ENCODE measurements at regions not wholly inside any gene's neighbourhood (a gene's known extent, or its start where the extent isn't known, plus 50 kb on each side); places are given as distances from the start of the nearest gene placed in this dataset.
"Not testable (repeated sequence)": the region's sequence is repeated elsewhere in the genome, so short reads cannot be mapped to it uniquely, and the experiment has no call there.

DNA sequence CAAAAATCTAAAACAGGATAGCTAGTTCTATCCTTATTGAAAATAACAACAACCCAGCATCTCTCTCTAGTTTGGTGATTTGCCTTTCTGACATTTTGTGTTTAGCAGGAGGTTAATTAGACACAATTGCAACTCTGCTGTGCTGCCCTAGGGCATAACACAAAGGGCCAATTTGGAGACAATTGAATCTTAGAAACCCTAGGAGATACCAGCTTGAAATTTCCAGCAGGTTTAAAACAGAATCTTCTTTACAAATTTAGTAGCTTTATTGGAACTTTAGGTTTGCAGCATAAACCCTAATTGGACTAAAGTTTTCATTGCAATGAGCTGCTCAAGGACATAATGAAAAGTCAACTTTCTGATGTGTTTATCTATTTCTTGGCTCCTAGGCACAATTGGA lies 166.7 kb upstream of the FER start:
- no peak for DNase-seq

DNA sequence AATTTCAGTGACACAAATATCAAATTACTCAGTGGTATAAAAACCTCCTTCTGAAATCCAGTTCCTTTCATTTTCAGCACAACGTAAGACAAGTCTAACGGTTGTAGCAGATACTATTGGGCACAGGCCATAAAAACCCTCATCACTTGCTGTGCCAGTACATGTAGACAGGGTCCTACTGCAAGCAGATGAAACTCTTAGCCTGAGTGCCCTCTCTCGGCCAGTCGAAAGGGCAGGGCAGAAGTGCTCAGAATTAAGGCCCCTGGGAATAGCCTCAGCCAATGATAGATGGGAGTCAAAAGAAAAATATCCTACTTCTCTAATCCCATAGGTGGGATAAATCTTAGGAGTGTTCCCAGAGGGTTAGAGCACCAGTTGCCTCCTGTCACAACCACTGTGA lies 168.5 kb upstream of the FER start:
- DNase-seq, result no peak

DNA sequence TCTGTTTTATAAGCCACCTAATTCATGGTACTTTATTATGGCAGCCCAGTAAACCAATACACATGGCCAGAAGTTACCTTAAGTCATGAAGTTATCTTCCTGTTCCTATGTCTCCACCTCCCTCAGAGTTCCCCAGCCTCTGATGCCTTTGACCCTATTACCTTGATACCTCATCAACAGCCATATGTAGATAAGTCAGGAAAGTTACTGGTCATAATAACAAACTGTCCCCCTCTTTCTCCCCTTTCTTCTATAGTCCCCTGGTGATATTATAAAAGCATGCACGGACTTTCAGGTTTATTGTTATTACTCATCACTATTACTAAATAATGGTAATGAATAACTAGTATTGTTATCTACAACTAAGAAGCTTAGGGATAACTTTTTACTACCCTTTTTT lies 168.9 kb upstream of the FER start:
- DNase-seq, result no peak

DNA sequence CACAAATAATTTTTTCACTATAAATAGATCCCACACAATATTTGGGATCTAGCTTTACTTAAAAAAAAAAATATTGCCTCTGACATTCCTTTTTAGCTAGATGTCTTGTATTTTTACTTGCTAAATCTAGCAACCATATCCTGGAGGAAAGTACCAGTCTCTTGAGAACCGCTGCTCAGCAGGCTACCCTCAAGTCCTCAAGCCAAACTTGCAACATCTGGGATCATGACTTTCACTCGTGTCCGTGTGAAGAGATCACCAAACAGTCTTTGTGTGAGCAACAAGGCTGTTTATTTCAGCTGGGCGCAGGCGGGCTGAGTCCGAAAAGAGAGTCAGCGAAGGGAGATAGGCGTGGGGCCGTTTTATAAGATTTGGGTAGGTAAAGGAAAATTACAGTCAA lies 180.3 kb upstream of the FER start:
- no peak for DNase-seq

DNA sequence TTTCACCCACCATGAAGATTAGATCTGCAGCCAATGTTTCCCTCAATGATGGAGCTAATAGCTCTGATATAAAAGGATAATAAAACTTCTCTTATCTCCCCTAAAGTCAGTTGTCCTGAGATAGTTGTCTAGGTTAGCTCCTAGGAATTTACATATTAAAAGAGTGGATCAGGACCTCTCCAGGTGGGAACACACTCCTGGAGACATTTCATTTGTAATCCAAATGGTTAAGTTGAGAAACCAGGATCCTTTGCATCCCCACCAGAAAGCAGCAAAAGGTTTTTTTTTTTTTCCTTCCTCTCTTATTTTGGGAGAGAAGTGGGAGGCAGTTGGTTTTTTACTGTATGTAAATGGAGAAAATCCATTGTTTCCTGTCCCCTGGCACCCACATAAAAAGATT lies 182.5 kb upstream of the FBXL17 start:
- DNase-seq, result no peak

DNA sequence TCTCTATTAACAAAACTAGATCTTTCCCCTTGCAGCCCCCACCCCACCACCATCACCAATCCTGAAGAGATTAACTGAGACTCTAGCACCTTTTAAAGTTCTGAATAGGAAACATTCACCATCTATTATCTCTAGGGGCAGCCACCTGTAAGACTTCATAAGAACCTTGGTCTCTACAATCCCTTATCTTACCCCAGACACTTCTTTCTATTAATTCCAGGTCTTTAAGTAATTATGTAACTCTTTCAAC lies 180.2 kb upstream of the FBXL17 start:
- no peak for DNase-seq

DNA sequence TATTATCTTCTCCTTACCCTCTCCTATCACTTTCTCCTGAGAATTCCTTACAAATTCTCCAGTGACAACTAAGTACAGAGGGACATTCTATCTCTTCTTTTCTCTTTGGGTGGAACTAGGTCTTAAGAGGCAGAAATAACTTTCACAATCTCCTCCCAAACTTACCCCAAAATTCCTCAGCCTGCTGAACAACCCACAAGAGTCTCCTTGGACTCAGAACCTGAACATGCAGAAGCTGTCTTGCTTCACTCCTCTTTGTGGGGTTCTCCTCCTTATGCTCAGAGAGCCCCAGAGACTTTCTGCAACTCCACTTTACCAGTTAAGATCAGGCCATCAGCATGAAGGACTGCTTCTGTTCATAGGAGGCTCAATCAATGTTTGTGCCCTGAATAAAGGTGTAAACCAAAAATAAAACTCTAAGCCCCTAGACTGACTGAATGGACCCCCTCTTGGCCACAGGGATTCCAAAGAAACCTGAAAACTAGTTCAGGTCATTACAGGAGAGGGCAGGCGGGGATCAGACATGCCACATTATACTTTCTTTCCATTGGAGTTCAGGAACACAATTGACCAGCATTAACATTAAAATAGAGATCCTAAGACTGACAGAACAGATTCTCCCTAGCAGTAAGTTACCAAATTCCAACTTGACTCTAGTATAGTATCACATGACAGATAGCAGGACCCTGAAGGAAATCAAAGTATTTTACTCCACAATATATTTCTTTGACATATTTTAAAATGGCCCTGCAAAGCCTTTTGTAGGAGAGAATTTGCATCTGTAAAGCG lies 179.7 kb upstream of the FBXL17 start:
- DNase-seq, result no peak

DNA sequence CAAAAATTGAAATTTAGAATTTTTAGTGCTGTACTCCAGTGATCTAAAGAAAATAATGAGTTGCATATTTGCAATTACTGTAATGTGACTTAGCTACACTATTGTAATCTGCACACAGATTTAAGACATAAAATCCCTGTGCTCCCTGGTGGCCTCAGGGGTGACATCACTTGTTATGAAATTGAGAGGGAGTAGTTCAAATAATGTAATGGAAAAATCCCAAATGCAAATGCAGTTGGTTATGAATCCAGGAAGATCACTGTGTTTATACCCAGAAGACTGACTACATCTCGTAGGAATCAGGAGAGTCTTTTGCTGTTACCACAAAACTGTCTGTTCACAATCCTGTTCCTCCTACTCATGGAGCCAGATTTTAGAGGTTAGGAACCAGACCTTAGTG lies 178.7 kb upstream of the FBXL17 start:
- DNase-seq, result no peak

DNA sequence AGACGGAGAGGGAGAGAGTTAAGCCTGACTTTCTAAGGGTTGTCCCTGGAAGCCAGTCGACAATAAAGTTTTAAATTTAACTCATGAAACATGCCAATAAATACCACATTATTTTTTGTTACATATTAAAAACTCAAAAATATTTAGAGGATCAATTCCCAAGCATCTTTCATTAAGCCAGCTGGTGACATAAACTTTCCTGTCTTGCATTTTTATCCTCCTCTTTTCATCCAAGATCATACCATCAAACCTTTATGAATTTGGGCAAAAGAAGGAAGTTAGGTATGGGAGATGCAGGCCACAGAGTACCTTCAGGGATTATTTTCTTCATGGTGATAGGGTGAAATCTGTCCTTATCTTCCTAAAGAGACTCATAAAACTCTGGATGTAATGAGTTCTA lies 178.3 kb upstream of the FBXL17 start:
- DNase-seq, result no peak

DNA sequence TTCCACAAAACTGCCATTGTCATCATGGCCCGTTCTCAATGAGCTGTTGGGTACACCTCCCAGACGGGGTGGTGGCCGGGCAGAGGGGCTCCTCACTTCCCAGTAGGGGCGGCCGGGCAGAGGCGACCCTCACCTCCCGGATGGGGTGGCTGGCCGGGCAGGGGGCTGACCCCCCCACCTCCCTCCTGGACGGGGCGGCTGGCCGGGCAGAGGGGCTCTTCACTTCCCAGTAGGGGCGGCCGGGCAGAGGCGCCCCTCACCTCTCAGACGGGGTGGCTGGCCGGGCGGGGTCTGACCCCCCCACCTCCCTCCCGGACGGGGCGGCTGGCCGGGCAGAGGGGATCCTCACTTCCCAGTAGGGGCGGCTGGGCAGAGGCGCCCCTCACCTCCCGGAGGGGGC lies 176.9 kb upstream of the FBXL17 start:
- not testable (repeated sequence) for DNase-seq

DNA sequence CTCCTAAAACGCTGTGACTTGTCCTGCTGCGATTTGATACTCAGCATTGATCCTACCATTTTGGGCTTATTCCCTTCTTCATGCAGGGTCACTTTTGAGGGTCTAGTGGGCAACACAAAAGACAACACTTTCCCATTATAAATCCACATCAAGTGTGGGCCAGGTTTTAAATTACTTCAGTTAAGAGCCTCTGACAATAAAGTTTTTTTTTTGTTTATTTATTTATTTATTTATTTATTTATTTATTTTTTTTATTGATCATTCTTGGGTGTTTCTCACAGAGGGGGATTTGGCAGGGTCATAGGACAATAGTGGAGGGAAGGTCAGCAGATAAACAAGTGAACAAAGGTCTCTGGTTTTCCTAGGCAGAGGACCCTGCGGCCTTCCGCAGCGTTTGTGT lies 176.2 kb upstream of the FBXL17 start:
- not testable (repeated sequence) for DNase-seq

DNA sequence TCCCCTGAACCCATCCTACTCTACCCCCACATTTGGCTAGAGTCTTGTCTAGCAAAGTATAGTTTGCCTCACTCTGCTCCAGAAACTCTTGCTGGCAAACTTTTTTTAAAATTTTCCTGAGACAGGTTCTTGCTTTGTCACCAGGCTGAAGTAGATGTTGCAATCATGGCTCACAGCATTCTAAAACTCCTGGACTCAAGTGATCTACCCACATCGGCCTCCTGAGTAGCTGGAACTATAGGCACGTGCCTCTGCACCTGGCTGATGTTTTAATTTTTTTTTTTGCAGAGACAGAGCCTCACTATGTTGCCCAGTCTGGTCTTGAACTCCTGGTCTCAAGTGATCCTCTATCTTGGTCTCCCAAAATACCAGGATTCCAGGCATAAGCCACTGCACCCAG lies 175.8 kb upstream of the FBXL17 start:
- no peak for DNase-seq

DNA sequence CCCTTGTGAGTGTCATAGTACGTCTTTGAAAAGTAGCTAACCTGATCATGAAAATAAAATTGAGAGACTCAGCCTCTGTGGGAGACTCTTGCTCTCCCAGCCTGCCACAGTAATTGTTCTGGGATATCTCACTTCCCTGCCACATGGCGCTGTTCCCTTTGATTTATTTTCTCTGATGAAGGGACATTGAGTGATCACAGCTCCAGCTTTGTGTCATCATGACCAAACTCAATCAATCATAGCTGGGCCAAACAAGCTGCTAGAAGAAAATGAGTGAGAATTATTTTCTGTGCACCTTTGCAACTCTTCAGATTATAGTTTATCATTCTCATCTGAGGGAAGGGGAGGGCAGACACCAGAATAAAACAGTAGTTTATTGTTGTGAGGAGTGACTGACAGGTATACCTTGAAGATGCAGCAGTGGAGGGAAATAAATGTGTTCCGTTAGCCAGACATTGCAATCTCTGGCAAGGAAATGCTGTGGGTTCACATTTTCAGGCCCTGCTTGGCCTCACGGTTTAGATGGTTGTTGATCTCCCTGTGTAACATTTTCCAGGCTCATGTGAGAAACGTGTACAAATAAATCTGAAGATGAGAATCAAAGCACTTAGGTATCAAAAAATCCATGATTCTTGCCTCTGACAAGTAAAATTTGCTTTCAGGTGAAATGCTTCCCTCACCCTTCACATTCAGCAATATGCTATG lies 174.7 kb upstream of the FBXL17 start:
- DNase-seq, result no peak

DNA sequence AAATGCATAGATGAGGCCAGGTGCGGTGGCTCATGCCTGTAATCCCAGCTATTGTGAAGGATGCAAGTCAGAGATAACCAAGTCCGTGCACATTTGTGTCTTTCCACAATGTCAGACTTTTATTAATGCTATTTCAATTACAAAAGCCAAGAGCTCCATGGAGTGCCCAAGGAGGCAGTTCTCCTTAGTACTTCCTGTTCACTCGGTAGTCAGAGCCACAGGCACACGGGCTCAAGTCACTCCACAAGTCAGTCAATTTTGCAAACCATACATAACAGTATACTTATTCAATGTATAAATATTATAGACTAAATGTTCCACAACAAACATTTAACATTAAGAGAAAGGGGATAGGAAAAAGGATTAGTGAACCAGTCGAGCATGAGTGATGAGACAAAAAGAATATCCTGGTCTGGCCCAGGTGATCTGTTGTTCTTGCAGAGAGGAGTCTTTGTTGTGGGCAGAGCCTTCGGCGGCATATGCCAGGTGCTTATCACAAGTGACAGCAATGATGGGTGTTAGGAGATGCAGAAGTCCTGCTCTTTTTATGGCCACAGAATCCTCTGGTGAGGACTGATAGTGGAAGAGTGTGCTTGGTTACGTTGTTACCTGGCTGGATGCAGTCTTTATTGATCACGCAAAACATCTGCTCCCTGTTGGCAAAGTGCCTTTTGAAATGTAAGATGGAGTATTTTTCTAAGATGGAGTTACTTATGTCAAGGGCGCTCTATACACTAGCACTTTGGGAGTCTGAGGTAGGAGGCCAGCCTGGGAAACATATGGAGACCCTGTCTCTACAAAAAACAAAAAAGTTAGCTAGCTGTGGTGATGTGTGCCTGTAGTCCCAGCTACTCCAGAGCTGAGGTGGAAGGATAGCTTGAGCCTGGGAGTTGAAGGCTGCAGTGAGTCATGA lies 167.0 kb upstream of the FBXL17 start:
- no peak for DNase-seq

DNA sequence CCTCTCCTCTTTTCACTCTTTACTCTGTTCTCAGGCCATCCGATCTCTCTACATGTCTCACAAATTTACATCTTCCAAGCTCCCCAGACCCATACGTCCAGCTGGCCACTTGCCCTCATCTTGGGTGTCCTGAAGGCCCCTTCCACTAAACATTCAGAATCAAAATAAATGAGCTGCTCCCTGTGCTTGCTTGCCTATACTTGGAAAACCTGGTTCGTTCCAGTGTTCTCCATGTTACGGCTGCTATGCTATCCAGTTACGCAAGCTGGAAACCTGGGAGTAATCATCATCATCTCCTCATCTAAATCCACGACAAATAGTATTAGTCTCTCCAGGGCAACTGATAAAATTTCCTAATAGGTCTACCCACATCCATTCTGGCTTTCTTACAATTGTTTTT lies 165.0 kb upstream of the FBXL17 start:
- DNase-seq, result no peak

DNA sequence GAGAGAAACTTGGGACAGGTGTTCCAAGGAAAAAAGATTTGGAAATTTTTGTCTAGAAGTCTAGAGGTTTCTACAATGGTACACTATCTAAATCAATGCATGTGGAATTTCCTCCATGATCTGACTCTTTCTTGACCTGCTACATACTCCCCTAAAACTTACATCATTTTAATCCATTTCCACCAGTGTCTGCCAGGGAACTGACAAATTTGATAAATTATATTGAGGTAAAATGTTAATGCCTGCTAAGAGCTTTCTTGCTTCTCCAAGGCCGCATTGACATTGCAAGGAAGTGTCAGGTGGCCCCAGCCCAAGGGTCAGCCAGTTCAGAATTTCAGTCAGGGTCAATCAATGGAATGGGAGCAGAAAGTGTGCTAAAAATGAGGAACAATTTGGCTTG lies 163.4 kb upstream of the FBXL17 start:
- DNase-seq, result no peak

DNA sequence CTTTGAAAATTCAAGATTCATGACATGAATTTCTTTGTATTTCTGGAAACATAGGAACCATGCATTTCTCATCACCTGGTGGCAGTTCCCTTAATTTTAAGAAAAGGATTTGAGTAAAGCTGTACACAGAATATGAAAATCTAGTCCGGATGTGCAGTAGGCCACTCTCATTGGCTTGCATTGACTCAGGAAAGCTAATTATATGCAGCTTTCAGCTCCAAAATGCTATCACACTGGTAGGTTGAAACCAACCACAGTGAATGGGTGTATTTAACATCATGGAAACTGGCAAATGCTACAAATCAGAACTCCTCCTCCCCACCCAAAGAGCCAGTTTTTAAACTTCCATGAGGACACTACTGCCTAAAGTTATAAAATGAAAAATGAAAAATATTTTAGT lies 161.6 kb upstream of the FBXL17 start:
- DNase-seq, result no peak

DNA sequence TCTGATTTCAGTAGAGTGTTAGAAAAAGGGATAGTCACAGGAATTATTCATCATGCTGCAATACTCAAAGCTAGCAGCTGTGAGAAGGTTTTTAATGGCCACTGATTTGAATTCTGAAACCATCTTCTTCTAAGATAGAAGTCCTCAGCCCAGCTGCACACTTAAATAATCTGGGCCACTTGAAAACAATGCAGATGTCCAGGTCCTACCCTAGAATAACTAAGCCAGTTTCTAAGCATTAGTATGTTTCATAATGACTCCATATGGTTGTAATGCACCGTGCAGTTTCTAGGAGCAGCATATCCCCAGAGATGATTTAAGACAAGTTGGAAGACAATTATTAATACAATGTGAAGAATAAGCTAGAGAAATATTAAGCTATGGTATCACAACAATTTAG lies 159.9 kb upstream of the FBXL17 start:
- DNase-seq, result no peak

DNA sequence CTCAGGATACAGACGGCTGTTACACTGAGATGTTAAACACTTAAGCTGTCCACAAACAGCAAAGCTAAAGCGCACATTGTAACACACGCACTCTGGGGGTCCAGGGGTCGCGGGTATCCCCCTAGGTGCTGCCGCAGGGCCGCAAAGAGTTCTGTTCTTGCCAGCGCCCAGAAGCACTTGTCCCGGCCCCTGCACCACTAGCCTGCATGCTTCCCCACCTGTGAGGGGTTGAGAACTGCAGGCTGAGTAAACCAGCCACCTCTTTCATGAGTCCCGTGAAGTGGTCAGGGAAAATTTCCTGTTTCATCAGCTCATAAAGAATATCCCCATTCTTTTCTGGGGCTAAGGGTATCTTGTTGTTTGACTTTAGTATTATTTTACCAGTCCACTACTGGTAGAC lies 154.4 kb upstream of the FBXL17 start:
- no peak for DNase-seq

DNA sequence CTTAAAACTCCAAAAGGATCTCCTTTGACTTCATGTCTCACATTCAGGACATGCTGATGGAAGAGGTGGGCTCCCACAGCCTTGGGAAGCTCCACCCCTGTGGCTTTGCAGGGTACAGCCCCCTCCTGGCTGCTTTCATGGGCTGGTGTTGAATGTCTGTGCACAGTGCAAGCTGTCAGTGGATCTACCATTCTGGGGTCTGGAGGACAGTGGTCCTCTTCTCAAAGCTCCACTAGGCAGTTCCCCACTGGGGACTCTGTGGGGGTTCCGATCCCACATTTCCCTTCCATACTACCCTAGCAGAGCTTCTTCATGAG lies 150.2 kb upstream of the FBXL17 start:
- not testable (repeated sequence) for DNase-seq

DNA sequence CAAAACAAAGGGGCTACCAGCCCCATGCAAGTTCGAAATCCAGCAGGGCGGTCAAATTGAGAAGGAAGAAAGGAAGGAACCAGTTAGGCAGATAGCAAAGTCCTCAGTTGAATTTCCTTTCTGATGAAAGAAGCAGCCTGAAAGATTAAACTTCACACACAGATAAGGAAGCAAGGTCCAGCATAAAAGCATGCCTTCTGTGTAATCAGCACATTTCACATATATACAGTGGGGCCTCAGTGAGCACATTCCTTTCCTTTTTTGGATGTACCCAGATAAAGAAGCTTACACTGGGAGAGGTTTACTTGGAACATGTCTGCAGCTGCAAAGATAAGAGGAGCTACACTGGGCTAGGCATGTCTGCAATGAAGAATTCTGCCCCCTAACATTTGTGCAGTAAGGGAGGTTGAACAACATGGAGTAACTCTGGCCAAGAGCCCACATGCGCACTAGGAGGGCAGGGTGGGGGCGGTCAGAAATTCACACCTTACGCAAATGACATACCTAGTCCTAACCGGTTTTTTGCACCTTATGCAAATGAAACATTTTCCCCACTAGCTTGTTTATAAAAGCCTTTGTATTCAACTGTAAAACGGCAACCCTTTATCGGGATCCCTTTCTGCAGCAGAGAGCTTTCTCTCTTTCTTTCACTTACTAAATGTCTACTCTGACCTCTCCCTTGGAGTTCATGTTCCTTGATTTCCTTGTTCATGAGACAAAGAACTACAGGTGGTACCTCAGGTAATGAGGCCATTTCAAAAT lies 149.7 kb upstream of the FBXL17 start:
- DNase-seq, result no peak

DNA sequence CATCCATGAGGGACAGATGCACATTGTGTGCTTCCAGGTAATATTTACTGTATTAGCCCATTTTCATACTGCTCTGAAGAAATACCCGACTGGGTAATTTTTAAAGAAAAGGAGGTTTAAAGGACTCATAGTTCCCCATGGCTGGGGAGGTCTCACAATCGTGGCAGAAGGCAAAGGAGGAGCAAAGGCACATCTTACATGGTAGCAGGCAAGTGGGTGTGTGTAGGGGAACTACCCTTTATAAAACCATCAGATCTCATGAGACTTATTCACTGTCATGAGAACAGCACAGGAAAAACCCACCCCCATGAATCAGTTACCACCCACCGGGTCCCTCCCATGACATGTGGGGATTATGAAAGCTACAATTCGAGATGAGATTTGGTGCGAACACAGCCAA lies 148.8 kb upstream of the FBXL17 start:
- DNase-seq, result no peak

DNA sequence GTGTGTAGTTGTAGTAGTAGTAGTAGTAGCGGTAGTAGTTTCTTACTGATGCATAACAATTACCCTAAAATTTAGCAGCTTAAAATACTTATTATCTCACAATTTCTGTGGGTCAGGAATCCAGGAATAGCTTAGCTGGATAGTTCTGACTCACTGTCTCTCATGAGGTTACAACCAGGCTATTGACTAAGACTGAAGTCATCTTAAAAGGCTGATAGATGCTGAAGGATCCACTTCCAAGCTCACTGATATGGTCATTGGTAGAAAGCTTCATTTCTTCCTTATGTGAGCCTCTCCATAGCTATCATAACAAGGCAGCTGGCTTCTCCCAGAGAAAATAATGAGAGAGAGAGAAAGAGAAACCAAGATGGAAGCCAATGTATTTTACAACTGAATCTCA lies 147.5 kb upstream of the FBXL17 start:
- DNase-seq, result no peak

DNA sequence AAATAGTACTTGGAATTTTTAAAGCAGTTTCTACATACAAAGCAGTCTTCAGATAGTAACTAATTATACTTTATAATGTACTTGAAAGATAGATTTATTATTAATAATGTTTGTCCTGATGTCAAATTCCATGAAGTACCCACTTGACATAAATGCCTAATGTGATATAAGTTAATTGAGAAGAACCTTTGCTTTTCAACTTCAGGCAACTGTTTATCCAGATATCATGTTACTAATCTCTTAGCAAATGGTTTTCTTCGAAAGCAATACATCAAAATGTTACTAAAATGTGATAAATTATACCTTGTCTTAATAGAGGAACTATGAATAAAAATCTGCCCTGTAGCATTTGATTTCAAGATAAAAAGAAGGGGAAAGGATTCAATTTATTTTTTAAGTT lies 146.8 kb upstream of the FBXL17 start:
- DNase-seq, result no peak
